ENCODE measurements at regions not wholly inside any gene's neighbourhood (a gene's known extent, or its start where the extent isn't known, plus 50 kb on each side); places are given as distances from the start of the nearest gene placed in this dataset.

DNA sequence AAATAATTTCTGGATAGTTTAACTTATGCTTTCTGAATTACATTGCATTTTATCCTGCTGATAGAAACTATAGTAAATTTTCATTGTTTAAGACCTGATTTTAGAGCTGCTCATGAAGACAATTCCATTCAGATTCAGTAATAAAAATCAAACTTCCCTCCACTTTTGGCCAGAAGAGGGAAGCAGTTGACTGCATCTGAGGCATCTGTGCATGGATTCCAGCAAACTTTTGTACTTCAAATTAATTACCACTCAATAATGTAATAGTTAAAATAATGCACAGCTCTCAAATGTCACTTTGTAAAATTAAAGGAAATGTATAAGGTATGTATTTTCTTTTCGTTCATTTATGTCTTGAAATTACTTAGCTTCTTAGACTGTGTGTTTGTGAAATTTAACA lies 64.2 kb upstream of the SLC35B3 start:
- DNase-seq (ENCODE audit: extremely low read depth in 1 of 11, low read depth in 9 of 11, low spot score in 4 of 11): peak in 6 of 11 donors; percentile 4 to 16 (median 12)

DNA sequence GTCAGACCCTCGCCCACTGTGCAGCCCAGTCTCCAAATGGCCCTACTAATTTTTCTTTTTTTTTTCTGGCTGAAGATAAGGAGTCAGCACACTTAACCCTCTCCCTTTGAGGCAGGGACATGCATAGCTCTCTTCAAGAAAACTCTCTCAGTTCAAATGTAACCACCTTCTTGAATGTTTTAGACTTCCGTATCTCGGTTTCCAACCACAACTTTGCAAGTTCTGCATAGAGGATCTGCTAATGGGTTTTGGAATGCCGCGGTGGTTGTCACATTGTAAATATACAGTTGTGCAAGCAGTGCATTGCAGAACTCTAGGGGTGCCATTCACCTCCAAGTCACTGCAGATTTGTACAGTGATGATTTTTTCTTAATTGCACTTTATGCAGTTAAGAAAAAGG lies 59.4 kb upstream of the SLC35B3 start:
- DNase-seq (ENCODE audit: extremely low read depth in 1 of 11, low read depth in 9 of 11, low spot score in 4 of 11): no peak

DNA sequence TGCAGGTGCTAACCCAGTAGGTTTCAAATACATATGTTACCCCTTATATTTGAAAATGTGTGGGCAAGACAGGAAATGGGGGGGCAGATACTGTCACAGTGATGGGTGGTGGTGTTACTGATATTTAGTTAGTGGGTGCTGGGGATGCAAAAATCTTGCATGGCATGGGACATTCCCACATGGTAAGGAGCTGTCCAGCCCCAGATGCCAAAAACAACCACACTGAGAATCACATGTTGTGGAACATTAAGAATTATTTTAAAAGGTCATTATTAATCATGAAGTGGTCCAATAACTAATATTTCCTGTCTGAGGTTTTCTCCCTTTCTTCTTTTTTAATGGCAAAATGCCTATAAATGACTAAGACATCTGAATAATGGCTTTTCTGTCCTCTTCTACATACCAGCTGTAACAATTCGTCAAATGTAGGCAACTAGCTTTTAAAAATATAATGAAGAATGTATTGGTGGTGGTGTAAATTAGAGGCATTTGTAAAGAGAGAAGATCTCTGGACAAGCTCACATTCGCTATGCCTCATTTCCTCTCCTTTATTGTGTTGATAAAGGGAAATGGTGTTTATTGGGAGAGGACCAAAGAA lies 57.3 kb upstream of the SLC35B3 start:
- no peak for DNase-seq (ENCODE audit: extremely low read depth in 1 of 11, low read depth in 9 of 11, low spot score in 4 of 11)

Measured in renal cortex interstitium (tissue), 11 donors.